AG20443 (cell line): ENCODE measurements at regions not wholly inside any gene's neighbourhood (a gene's known extent, or its start where the extent isn't known, plus 50 kb on each side); places are given as distances from the start of the nearest gene placed in this dataset.

ENCODE experiments used
- DNase-seq: peaks from one replicate; pipeline ENCODE4 v3.0.0; 2012; ENCODE audit warnings: low spot score, mixed read lengths

- no peak for DNase-seq
Observed at GRCh38 chr2:80822999-80823398, 518.4 kb upstream of the LRRTM1 start.

GRCh38 chr2:80815259-80815658 is 510.7 kb upstream of the LRRTM1 start:
- no peak for DNase-seq

- no peak for DNase-seq
Observed at GRCh38 chr2:80786584-80786983, 482.0 kb upstream of the LRRTM1 start.

GRCh38 chr2:80778704-80779103 is 474.2 kb upstream of the LRRTM1 start:
- no peak for DNase-seq

GRCh38 chr2:80748592-80748991 is 444.0 kb upstream of the LRRTM1 start:
- DNase-seq, result no peak

- no peak for DNase-seq
Observed at GRCh38 chr2:80737047-80737446, 432.5 kb upstream of the LRRTM1 start.

- no peak for DNase-seq
Observed at GRCh38 chr2:80725001-80725400, 420.4 kb upstream of the LRRTM1 start.

GRCh38 chr2:80722803-80723202 is 418.3 kb upstream of the LRRTM1 start:
- DNase-seq, result no peak

- no peak for DNase-seq
Observed at GRCh38 chr2:80719607-80720006, 415.1 kb upstream of the LRRTM1 start.

- DNase-seq, result no peak
Observed at GRCh38 chr2:80715433-80715832, 410.9 kb upstream of the LRRTM1 start.

GRCh38 chr2:80711915-80712314 is 407.4 kb upstream of the LRRTM1 start:
- DNase-seq, result no peak

GRCh38 chr2:80706951-80707350 is 402.4 kb upstream of the LRRTM1 start:
- no peak for DNase-seq

GRCh38 chr2:80706541-80706940 is 402.0 kb upstream of the LRRTM1 start:
- DNase-seq, result no peak

GRCh38 chr2:80703532-80703931 is 399.0 kb upstream of the LRRTM1 start:
- no peak for DNase-seq

- DNase-seq, result no peak
Observed at GRCh38 chr2:80700961-80701360, 396.4 kb upstream of the LRRTM1 start.
